ENCODE measurements at regions not wholly inside any gene's neighbourhood (a gene's known extent, or its start where the extent isn't known, plus 50 kb on each side); places are given as distances from the start of the nearest gene placed in this dataset.

DNA sequence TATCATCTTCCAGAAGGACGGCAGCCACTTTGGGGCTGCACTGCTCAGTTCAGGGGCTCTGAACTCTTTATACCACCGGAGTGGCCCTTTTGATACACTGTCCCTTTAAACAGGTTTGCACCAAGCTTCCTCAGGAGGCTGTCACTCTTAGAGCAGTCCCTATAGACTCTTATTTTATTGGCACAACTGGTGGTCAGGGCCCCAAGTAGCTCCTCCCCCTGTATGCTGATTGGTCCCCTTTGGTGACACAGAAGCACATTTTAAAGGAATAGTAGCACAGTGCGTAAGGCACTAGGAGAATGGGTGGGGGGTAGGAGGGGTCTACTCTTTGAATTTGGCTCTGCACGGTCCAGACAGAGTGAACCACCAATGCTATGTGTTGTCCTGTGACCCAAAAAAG, 122.6 kb upstream of the MLN start:
- ATAC-seq (peak; percentile 46), DNase-seq (ENCODE audit: low read depth, low spot score) (no peak), FAIRE-seq (no peak)
- ChIA-PET SMC1A (ENCODE audit: uncharacterized antibody, unreplicated experiment) (no interaction called here), RAD21 (ENCODE audit: unreplicated experiment) (no interaction called here), POLR2A (no interaction called here), CTCF (interaction anchor here (0.6 kb wide), 1 partner anchor 48 kb away, joined by 3 read pairs; no protein-coding TSS in a partner anchor)
- H3K36me3 ChIP-seq (ENCODE audit: control insufficient read depth in 2 of 2, insufficient read depth in 2 of 2, low read length in 1 of 2) = no peaks in the 10 kb centered on the region
- no peak overlapping the region for H3K27ac ChIP-seq (ENCODE audit: control insufficient read depth, insufficient read depth)
- no peak overlapping the region for H2AFZ ChIP-seq (ENCODE audit: control insufficient read depth, low read depth, low read length)
- H3K27me3 ChIP-seq (replicated peaks in 1 of 2; ENCODE audit: control insufficient read depth in 2 of 2, insufficient read depth in 2 of 2, low read length in 1 of 2) = peaks cover 0 to 2% of the 10 kb centered on the region in 2 experiments; a peak in 2 of 4 replicates
- H4K20me1 ChIP-seq (ENCODE audit: control insufficient read depth, insufficient read depth) = no peaks in the 10 kb centered on the region
- H3K79me2 ChIP-seq (ENCODE audit: control insufficient read depth, insufficient read depth, low read length) = no peaks in the 10 kb centered on the region
- WGBS (ENCODE audit: insufficient coverage, insufficient replicate concordance, low lambda C conversion rate, missing lambda C conversion rate) = 43% methylated on average over 4 of the region's 4 CpGs
- intact Hi-C loops (cut with micrococcal nuclease; ENCODE audit: unreplicated experiment) (no loop called here), in situ Hi-C loops (cut with MboI) (no loop called here)
- no peak overlapping the region for H3K4me3 ChIP-seq
- H3K9ac ChIP-seq (ENCODE audit: control insufficient read depth, insufficient read depth, low read length) = no peak overlapping the region
- peak; percentile 79 for TF ChIP-seq NFYB (IDR thresholded peaks at IDR 0.05; ENCODE audit: insufficient read depth, low read depth, low read length)
- TF ChIP-seq, protein P1, sequence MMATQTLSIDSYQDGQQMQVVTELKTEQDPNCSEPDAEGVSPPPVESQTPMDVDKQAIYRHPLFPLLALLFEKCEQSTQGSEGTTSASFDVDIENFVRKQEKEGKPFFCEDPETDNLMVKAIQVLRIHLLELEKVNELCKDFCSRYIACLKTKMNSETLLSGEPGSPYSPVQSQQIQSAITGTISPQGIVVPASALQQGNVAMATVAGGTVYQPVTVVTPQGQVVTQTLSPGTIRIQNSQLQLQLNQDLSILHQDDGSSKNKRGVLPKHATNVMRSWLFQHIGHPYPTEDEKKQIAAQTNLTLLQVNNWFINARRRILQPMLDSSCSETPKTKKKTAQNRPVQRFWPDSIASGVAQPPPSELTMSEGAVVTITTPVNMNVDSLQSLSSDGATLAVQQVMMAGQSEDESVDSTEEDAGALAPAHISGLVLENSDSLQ (IDR thresholded peaks at IDR 0.05) = peak; percentile 79
- TF ChIP-seq, protein P2, sequence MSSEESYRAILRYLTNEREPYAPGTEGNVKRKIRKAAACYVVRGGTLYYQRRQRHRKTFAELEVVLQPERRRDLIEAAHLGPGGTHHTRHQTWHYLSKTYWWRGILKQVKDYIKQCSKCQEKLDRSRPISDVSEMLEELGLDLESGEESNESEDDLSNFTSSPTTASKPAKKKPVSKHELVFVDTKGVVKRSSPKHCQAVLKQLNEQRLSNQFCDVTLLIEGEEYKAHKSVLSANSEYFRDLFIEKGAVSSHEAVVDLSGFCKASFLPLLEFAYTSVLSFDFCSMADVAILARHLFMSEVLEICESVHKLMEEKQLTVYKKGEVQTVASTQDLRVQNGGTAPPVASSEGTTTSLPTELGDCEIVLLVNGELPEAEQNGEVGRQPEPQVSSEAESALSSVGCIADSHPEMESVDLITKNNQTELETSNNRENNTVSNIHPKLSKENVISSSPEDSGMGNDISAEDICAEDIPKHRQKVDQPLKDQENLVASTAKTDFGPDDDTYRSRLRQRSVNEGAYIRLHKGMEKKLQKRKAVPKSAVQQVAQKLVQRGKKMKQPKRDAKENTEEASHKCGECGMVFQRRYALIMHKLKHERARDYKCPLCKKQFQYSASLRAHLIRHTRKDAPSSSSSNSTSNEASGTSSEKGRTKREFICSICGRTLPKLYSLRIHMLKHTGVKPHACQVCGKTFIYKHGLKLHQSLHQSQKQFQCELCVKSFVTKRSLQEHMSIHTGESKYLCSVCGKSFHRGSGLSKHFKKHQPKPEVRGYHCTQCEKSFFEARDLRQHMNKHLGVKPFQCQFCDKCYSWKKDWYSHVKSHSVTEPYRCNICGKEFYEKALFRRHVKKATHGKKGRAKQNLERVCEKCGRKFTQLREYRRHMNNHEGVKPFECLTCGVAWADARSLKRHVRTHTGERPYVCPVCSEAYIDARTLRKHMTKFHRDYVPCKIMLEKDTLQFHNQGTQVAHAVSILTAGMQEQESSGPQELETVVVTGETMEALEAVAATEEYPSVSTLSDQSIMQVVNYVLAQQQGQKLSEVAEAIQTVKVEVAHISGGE (CRISPR knock-in tag; IDR thresholded peaks at IDR 0.05) = no peak
- no TSS peak for BruUV-seq (replicated peaks)
- H3K4me1 ChIP-seq (ENCODE audit: control insufficient read depth, insufficient read depth, low read length) = no peaks in the 10 kb centered on the region
- no peaks in the 10 kb centered on the region for H3K9me3 ChIP-seq (replicated peaks; ENCODE audit: control insufficient read depth, insufficient read depth, low read length)
- H3K4me2 ChIP-seq (ENCODE audit: control insufficient read depth, insufficient read depth) = no peak overlapping the region
